Left renal cortex interstitium (tissue), 4 donors: ENCODE measurements at regions not wholly inside any gene's neighbourhood (a gene's known extent, or its start where the extent isn't known, plus 50 kb on each side); places are given as distances from the start of the nearest gene placed in this dataset.
"Not testable (repeated sequence)": the region's sequence is repeated elsewhere in the genome, so short reads cannot be mapped to it uniquely, and the experiment has no call there.

ENCODE experiments used
- DNase-seq, 4 donors: peaks; one replicate each; pipeline ENCODE4 v3.0.0-alpha.2; 2013; ENCODE audit warnings: low read depth in 4 of 4, low spot score in 2 of 4, missing footprints in 1 of 4

DNA sequence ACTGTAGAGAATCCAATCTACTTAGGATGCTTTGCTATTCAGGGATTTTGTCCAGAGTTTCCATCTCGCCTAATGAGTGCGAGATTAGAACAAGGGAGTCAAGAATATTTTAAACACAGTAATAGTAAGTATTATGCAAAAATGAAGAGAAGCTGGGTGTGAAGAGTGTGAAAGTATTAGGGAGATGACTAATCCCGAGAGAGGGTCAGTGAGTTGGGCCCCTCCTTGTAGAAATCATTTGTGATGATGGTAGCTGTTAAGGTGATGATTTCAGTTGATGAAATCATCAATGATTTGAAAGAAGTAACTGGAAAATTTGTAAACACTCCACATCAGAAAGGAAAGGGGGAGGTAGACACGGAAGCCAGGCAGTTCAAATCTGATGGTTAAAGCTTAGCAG, 478.9 kb upstream of the MGAT4C start:
- no peak for DNase-seq

DNA sequence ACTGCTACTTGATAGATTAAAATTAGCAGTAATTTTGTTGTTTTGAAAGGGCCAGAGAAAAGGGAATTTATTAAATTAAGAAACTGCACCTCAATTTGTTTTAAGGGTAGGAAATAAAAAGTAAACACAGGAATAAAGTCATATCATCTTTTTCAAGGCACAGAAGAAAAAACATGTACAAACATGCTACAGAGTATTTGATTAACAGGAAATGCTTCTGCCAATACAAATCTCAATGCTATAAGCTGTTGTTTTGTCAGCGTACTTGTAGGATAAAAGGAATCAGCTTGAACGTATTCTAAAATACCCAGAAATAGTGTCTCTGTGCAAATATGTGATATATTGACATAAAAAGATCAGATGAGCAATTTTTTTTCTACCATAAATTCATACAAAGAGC, 474.0 kb upstream of the MGAT4C start:
- no peak for DNase-seq

GRCh38 chr12:86729739-86730138, 473.5 kb upstream of the MGAT4C start:
- DNase-seq: no peak

DNA sequence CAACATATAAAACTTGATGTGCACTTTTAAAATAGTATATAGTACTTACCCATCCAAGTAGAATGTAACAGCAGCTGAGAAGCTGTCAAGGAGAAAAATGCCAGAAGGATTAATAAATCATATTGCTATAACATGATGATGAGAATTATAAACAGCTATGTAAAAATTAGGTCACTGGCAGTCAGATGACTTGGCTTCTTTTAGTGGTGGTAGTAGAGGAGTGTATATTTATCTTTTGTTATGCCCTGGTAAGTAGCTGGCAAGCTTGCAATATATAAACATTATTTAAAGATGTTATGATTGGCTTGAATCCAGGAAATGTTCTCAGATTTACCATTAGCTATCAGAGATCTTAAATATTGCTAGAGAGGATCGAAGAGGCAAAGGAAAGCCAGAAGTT, 471.0 kb upstream of the MGAT4C start:
- DNase-seq: no peak

- no peak for DNase-seq
These were observed 468.5 kb upstream of the MGAT4C start for GRCh38 chr12:86724716-86725115.

DNA sequence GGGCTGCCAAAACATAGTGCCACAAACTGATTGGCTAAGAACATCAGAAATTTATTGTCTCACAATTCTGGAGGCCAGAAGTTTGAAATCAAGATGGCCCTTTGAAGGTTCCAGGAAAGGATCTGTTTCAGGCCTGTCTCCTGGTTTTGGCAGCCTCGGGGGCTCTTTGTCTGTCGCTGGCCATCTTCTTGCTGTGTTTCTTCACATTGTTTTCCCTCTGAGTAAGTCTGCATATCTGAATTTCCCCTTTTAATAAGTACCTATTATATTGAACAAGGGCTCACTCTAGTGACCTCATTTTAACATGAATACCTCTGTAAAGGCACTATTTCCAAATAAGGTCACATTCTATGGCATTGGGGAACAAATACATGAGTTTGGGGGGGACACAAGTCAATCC, 467.1 kb upstream of the MGAT4C start:
- no peak for DNase-seq

GRCh38 chr12:86721713-86722397, 465.7 kb upstream of the MGAT4C start:
- DNase-seq: no peak

DNA sequence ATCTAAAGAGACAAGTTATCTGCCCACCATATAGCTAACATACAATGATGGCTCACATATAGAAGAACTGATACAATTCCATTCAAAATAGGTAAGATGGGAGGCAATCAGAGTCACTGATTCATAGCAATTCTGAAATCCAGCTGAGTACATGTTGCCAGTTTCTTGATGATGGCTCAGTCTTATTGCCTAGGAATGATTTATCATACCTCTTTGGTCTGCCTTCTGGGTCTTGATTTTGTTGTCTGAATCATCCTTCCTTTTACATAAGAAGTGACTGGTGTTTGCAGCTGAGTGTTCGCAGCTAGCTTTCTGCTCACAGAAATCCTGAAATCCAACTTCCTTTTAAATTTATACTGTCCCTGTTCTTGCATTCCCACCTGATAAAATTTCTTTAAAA, 463.2 kb upstream of the MGAT4C start:
- no peak for DNase-seq

DNA sequence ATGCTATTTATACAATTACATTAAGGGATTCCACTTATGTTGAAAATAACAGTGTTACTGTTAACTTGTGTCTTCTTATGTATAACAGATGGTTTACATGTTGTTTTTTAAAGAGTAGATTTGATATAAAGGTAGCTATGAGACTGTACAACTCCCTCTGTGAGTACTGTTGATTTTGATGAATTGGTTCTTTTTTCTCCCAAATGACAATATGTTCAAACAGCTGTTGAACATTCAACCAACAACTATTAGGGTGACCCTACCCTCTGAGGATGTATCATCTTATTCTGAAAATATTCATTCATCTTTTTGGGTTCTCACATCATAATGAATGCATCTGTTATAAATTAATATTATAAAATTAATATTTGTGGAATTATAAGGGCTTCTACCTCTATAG, 456.9 kb upstream of the MGAT4C start:
- DNase-seq: no peak

DNA sequence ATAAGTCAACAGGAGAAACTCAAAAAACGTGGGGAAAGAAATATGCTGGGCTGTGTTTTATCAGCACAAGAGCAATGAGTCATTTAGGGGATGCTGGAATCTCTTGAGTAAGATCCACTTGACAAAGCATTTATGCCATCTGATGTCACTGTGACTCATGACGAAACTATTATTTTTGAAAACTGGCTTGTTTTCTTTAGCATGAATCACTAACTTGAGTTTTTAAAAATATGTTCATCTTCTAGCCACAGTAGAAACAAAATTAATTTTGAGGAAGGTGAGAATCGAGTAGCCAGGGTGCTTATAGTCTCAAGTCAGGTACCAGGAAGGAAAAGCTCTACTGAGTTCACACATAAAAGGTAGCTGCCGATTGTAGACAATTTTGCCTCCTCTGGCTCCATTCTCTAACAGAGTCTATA, 456.2 kb upstream of the MGAT4C start:
- DNase-seq: no peak

- DNase-seq: no peak
These were observed 455.5 kb upstream of the MGAT4C start for GRCh38 chr12:86711731-86712130.

DNA sequence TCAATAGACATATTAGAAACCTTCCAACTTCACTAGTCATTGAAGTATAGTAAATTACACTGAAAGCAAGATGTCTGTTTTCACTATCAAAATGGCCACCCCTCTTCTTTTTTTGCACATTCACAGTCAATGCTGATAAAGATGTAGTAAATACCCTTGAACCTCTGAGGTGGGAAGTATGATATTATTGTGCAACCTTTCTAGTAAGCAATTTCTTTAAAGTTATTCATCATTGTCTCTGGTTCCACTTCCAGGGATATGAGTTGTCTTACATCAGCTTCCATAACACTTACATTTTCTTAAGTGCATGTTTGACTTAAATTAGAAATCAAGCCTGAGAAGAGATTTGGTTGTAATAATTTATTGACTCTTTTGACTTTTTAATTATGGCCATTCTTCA, 453.9 kb upstream of the MGAT4C start:
- no peak for DNase-seq

DNA sequence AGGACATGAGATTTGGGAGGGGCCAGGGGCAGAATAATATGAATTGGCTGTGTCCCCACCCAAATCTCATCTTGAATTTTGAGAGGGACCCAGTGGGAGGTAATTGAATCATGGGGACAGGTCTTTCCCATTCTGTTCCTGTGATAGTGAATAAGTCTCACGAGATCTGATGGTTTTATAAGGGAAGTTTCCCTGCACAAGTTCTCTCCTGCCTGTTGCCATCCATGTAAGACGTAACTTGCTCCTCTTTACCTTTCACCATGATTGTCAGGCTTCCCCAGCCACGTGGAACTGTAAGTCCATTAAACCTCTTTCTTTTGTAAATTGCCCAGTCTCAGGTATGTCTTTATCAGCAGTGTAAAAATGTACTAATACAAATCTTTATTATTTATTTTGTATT, 452.8 kb upstream of the MGAT4C start:
- DNase-seq: not testable (repeated sequence)

DNA sequence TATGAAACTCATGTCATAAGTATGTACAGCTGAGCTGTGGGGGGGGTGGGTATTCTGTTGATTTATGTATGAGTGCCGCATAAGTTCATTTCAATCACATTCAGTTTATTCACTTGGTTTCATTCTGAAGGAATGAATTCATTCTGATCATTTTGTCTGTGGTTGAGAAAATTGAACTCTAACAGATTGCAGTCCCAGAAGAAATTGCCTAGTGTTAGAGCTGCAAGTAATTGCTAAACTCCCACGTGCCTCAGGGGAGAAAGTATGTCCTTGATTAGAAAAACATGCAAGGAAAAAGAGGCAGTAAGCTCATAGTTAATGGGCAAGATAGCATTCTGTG, 442.4 kb upstream of the MGAT4C start:
- no peak for DNase-seq

DNA sequence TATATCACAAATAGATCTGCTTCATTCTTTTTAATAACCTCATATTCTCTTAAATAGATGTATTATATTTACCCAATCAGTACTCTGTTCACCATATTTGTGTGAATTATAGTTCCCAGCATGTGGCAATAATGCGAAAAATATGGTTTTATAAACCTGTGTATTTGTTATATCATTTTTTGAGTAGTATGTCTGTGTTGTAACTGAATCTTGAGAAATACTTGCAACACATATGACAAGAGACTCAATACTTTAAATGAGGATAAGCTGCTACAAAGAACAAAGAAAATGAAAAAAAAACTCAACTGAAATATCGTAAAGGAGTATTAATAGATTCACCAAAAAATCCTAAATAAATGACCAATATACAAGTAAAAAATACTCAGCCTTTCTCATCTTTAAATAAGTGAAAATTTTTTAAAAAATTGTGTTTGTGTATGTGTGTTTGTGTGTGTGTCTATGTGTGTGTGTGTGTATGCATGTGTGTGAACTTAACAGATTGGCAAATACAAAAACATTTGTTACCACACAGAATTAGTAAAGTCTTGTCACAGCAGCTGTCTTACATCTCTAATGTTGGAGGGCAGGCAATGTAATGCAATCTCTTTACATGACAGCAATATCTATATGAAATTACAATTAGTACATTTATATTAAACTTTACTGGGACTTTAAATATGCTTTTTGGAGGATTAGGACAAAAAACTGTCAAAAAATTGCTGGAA, 441.9 kb upstream of the MGAT4C start:
- no peak for DNase-seq

- DNase-seq: no peak
These were observed 427.5 kb upstream of the MGAT4C start for GRCh38 chr12:86683568-86684304.

- no peak for DNase-seq
These were observed 424.9 kb upstream of the MGAT4C start for GRCh38 chr12:86681060-86681459.

GRCh38 chr12:86675197-86675596, 419.0 kb upstream of the MGAT4C start:
- no peak for DNase-seq

DNA sequence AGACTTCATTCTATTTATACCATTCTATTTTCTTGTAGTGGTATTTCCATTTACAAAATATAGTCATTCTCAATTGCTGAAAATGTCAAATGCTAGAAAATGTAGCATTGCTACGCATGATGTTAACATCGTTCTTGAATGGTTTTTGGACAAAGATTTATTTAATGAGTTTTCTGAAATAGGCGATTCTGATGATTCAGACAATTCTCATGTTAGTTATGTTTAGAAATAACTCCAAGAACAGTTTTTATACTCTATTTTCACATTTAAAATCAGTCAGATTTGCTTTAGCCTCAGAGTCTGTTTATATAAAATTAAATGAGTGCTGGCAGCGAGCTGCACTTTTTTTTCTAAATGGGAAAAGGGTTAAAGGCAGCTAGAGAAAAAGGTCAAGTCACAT, 414.8 kb upstream of the MGAT4C start:
- DNase-seq: no peak

DNA sequence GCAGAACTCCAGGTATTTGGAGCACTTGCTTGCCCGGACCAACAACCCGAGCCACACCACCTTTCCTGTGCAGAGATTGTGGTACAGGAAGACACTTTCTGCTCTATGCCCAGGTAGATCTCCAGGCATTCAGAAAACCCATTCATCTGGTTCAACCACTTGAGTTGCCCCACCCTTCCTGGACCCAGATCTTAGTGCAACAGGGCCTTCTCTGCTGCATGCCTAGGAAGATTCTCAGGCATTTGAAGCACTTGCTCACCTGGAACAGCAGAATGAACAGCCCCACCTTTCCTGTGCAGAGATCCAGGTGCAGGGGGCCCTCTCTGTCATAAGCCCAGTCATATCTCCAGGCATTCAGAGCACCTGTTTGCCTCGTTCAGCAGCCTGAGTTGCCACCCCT, 412.8 kb upstream of the MGAT4C start:
- DNase-seq: no peak

- DNase-seq: no peak
These were observed 410.1 kb upstream of the MGAT4C start for GRCh38 chr12:86666316-86666715.

GRCh38 chr12:86663716-86664115, 407.5 kb upstream of the MGAT4C start:
- DNase-seq: no peak
